HEK293 (cell line): ENCODE measurements at regions not wholly inside any gene's neighbourhood (a gene's known extent, or its start where the extent isn't known, plus 50 kb on each side); places are given as distances from the start of the nearest gene placed in this dataset.

Experiments
- CTCF ChIP-seq: fragments of 450-650 bp; formaldehyde crosslinking; IDR thresholded peaks from 2 replicates; pipeline ENCODE4 v1.5.1; 2016; ENCODE audit warnings: missing biosample characterization, missing genetic modification characterization
- GLIS1 ChIP-seq: fragments of 450-650 bp; formaldehyde crosslinking; IDR thresholded peaks from 2 replicates; pipeline ENCODE4 v1.5.1; 2016; ENCODE audit warnings: missing biosample characterization, missing genetic modification characterization
- KLF1 ChIP-seq: fragments of 450-650 bp; formaldehyde crosslinking; IDR thresholded peaks from 2 replicates; pipeline ENCODE4 v1.5.1; 2016; ENCODE audit warnings: missing biosample characterization, missing genetic modification characterization
- SALL2 ChIP-seq: fragments of 450-650 bp; formaldehyde crosslinking; IDR thresholded peaks from 2 replicates; pipeline ENCODE4 v1.5.0; 2017; ENCODE audit warnings: missing biosample characterization, mild to moderate bottlenecking, missing genetic modification characterization, borderline replicate concordance
- ZNF311 ChIP-seq: fragments of 450-650 bp; formaldehyde crosslinking; IDR thresholded peaks from 2 replicates; pipeline ENCODE4 v1.5.1; 2017; ENCODE audit warnings: missing biosample characterization, missing genetic modification characterization, borderline replicate concordance
- ZNF501 ChIP-seq: fragments of 450-650 bp; formaldehyde crosslinking; IDR thresholded peaks from 2 replicates; pipeline ENCODE4 v1.5.1; 2016; ENCODE audit warnings: missing biosample characterization, missing genetic modification characterization
- ZNF785 ChIP-seq: fragments of 450-650 bp; formaldehyde crosslinking; IDR thresholded peaks from 2 replicates; pipeline ENCODE4 v1.5.1; 2016; ENCODE audit warnings: missing biosample characterization, missing genetic modification characterization

- TF ChIP-seq KLF1 (tag by site-specific recombination) (no peak), ZNF501 (tag by site-specific recombination) (no peak), CTCF (tag by site-specific recombination) (no peak), SALL2 (tag by site-specific recombination) (no peak), GLIS1 (tag by site-specific recombination) (no peak), ZNF311 (tag by site-specific recombination) (no peak), ZNF785 (tag by site-specific recombination) (no peak)
Observed at GRCh38 chr5:174585472-174585871, 138.9 kb upstream of the MSX2 start.
